GM18870 (cell line): ENCODE measurements at regions not wholly inside any gene's neighbourhood (a gene's known extent, or its start where the extent isn't known, plus 50 kb on each side); places are given as distances from the start of the nearest gene placed in this dataset.
"Not testable (repeated sequence)": the region's sequence is repeated elsewhere in the genome, so short reads cannot be mapped to it uniquely, and the experiment has no call there.

ENCODE experiments used
- ATAC-seq: cut with Tn5 transposase; IDR thresholded peaks from one replicate; pipeline ENCODE4 v1.9.1; 2021; ENCODE audit warnings: moderate library complexity; ENCODE audit not compliant: unreplicated experiment

- not testable (repeated sequence) for ATAC-seq
Observed at GRCh38 chr21:14009238-14009981, 201.3 kb downstream of the LIPI start.

DNA sequence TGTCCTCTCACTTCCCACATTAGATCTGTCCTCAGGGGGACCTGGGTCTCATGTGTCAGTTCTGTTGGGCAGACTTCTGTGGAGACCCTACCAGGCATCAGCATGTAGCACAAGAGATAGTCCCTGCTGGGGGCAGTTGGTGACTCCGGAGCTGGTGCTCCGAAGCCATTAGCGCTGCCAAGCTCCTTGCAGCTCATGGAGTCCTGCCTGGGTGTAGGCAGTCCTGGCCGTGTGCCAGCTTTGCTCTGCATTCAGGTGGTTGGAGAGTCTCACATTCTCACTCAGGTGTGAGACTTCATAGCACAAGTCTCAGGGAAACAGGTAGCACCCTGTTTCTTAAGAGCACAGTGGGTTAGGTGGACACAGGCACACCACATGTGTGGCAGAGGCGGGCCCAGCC, 202.3 kb downstream of the LIPI start:
- not testable (repeated sequence) for ATAC-seq

GRCh38 chr21:14008006-14008405, 202.7 kb downstream of the LIPI start:
- not testable (repeated sequence) for ATAC-seq

GRCh38 chr21:14006144-14006543, 204.6 kb downstream of the LIPI start:
- not testable (repeated sequence) for ATAC-seq

DNA sequence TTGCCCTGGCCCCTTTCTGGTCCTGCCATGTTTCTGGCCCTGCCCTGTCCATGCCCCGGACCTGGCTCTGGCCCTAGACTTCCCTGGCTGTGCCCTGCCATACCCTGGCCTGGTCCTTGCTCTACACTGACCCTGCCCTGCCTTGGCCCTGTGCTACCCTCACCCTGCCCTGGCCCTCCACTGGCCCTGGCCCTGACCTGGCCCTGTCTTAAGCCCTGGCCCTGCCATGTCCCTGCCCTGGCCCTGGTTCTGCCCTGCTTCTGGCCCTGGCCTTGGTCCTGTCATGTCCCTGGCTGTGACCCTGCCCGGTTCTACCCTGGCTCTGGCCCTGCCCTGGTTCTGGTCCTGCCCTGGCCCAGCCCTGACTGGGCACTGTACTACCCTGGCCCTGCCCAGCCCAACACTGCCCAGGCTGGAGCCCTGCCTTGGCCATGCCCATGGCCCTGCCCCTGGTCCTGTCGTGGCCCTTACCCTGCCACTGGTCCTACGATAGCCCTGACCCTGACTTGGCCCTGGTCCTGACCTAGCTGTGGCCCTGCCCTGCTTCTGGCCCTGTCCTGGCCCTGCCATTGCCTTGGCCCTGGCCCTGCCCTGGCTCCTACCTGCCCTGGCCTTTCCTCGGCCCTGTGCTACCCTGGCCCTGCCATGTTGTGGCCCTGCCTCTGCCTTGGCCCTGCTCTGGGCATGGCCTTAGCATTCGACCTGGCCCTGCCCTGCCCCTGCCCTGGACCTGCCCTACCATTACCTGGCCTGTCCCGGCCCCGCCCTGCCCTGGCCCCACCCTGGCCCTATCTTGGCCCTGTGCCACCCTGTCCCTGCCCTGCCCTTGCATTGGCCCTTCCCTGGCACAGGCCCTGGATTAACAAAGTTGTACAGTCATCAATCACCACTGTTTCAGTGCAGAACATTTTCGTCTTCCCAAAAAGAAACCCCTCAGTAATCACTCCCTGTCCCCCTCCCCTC, 223.5 kb downstream of the LIPI start:
- not testable (repeated sequence) for ATAC-seq

GRCh38 chr21:13985865-13986863, 224.6 kb downstream of the LIPI start:
- ATAC-seq = not testable (repeated sequence)

GRCh38 chr21:13985137-13985864, 225.5 kb downstream of the LIPI start:
- not testable (repeated sequence) for ATAC-seq

- ATAC-seq = not testable (repeated sequence)
Observed at GRCh38 chr21:13984728-13985127, 226.0 kb downstream of the LIPI start.

DNA sequence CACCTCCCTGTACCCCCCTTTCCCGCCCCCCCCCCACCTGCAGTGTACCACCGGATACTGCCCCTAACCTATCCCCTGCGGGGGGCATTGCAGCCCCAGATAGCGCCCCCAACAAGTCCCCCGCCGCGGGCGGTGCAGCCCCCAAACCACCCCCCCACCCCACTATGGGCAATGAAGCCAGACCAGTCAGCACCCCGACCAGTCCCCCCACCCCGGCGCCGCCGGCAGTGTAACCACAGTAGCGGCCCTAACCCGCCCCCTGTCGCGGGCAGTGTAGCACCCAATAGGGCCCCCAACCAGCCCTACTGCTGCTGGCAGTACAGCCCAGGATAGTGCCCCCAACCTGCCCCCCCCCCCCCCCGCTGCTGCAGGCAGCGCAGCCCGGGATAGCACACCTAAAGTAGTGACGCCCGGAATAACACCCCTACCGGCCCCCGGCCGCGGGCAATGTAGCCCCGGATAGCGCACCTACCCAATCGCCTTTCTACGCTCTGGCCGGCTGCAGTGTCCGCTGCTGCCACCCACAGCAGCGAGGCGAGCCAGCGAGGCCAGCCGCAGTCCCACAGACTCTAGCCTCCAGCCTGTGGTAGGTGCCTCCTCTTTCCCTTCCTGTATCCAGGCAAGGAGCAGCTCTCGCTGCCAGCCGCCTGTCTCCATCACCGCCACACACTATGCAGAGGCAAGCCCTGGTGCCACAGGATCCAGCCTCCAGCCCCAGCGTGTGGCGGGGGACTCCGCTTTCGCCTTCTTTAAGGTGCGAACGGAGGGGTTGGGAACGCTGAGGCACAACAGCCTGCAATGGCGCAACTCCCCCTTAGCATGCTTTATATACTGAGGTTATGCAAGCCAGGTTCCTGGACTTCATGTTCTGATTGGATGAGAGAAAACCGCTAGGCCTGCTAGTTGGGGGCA, 229.3 kb downstream of the LIPI start:
- not testable (repeated sequence) for ATAC-seq

DNA sequence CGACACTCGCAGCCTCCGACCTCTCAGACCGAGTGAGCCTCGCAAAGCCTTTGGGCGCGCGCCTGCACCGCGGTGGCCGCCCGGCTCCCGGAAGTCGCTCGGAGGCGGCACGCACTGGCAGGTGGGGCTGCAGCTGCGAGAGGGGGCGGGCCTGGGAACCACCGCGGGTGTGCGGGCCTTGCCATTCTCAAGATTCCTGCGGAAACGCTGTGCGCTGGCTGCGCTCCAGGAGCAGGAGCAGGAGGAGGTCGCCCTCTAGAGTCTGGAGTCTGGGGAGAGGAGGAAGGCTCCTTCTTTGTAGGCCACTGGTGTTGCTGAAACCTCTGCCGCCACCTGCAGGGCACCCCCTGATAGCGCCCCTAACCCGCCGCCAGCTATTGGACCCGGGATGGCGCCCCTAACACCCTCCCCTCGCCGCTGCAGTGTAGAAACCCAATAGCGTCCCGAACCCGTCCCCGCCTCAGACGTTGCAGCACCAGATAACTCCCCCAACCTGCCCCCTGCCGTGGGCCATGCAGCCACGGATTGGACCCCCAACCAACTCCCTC, 230.6 kb downstream of the LIPI start:
- peak; percentile 84 for ATAC-seq

- not testable (repeated sequence) for ATAC-seq
Observed at GRCh38 chr21:13979608-13980007, 231.1 kb downstream of the LIPI start.

- not testable (repeated sequence) for ATAC-seq
Observed at GRCh38 chr21:13974582-13974981, 236.2 kb downstream of the LIPI start.

DNA sequence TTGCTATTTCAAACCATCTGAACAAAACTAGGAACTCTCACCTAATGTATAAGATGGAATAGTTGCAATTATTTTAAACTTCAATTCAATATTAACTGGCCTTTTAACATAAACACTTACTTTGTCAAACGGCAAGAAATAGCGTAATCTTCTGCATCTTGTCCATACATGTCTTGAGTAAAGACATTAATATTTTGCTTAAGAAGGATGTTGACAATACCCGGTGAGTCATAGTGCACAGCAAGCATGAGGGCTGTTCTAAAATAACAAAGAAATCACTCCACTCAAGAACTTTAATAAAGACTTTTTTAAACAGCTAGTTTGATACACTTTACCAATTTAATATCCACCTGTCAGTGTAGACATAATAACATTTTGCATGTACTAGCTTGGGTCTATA, 240.9 kb downstream of the LIPI start:
- not testable (repeated sequence) for ATAC-seq

DNA sequence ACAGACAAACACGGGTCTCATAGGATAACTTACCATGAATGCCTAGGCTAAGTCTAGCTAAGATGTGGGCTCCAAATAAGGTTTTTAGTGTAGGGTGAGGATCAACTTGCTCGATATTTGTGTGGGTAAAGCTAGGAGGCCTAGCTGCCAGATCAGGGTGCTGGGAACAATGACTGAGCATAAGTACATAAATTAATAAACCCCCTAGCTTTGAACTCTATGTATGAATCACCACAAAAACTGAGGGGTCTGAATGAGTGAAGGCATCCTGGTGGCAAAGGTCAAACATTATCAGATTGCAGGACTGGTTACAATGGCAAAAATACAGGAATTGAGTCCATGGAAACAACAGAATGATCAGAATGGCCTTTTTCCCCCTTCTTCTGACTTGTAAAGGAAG, 241.8 kb downstream of the LIPI start:
- not testable (repeated sequence) for ATAC-seq

DNA sequence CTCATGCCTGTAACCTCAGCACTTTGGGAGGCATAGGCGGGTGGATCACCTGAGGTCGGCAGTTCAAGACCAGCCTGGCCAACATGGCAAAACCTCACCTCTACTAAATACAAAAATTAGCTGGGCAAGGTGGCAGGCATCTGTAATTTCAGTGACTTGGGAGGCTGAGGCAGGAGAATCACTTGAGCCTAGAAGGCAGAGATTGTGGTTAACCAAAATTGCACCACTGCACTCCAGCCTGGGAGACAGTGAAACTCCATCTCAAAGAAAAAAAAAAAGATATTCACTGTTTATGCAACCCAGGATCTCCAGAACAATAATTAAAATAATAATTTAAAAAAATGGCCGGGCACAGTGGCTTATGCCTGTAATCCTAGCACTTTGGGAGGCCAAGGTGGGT, 247.5 kb downstream of the LIPI start:
- not testable (repeated sequence) for ATAC-seq

DNA sequence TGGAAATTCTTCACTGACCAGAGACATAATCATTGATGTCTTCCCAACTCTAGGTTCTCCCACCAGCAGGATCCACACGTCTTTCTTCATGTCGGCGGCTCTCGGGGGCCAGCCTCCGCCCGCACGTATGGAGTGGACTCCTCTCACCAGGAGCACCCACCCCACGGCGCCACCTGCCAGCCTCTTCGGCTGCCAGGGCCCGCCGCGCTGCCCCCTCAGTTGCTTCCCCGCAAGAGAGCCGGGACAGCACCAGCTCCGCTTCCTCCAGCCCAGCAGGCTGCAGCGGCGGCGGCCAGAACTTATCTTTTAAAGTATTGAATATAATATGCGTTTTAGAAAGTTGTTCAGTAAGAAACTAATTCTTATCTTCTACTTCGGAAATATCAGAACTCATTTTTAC, 273.5 kb downstream of the LIPI start:
- ATAC-seq = no peak

DNA sequence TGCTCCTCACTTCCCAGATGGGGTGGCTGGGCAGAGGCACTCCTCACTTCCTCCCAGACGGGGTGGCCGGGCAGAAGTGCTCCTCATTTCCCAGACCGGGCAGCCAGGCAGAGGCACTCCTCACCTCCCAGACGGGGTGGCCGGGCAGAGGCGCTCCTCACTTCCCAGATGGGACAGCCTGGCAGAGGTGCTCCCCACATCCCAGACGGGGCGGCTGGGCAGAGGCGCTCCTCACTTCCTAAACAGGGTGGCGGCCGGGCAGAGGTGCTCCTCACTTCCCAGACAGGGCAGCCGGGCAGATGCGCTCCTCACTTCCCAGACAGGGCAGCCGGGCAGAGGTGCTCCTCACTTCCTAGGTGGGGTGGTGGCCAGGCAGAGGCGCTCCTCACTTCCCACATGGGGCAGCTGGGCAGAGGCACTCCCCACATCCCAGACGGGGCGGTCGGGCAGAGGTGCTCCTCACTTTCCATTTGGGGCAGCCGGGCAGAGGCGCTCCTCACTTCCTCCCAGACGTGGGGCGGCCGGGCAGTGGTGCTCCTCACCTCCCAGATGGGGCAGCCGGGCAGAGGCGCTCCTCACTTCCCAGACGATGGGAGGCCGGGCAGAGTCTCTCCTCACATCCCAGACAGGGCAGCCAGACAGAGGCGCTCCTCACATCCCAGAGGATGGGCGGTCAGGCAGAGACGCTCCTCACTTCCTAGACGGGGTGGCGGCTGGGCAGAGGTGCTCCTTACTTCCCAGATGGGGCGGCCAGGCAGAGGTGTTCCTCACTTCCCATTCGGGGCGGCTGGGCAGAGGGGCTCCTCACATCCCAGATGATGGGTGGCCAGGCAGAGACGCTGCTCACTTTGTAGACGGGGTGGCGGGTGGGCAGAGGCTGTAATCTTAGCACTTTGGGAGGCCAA, 274.5 kb downstream of the LIPI start:
- not testable (repeated sequence) for ATAC-seq
